Parathyroid adenoma (tissue), 2 donors: ENCODE measurements at regions not wholly inside any gene's neighbourhood (a gene's known extent, or its start where the extent isn't known, plus 50 kb on each side); places are given as distances from the start of the nearest gene placed in this dataset.

Experiments
- H2AFZ ChIP-seq: fragments of 300-600 bp; sonication (generic); one replicate; pipeline ENCODE4 v1.7.0; 2017; ENCODE audit warnings: antibody characterized with exemption, mild to moderate bottlenecking
- H3K27ac ChIP-seq: fragments of 300-600 bp; sonication (generic); one replicate; pipeline ENCODE4 v1.7.0; 2017
- H3K27me3 ChIP-seq: fragments of 300-600 bp; sonication (generic); one replicate; pipeline ENCODE4 v1.7.0; 2017; ENCODE audit warnings: low read length; ENCODE audit not compliant: control insufficient read depth, insufficient read depth
- H3K36me3 ChIP-seq: fragments of 300-600 bp; sonication (generic); one replicate; pipeline ENCODE4 v1.7.0; 2017; ENCODE audit warnings: low read length; ENCODE audit not compliant: control insufficient read depth, insufficient read depth
- H3K4me1 ChIP-seq: fragments of 300-600 bp; sonication (generic); one replicate; pipeline ENCODE4 v1.7.0; 2017; ENCODE audit warnings: control low read depth
- H3K4me2 ChIP-seq: fragments of 300-600 bp; sonication (generic); one replicate; pipeline ENCODE4 v1.7.0; 2017; ENCODE audit warnings: low read length
- H3K4me3 ChIP-seq: fragments of 300-600 bp; sonication (generic); one replicate; pipeline ENCODE4 v1.7.0; 2017; ENCODE audit warnings: low read depth, low read length
- H3K79me2 ChIP-seq: fragments of 300-600 bp; sonication (generic); one replicate; pipeline ENCODE4 v1.7.0; 2017; ENCODE audit warnings: control low read depth
- H3K9ac ChIP-seq: fragments of 300-600 bp; sonication (generic); one replicate; pipeline ENCODE4 v1.7.0; 2017; ENCODE audit warnings: mild to moderate bottlenecking
- H3K9me3 ChIP-seq: fragments of 300-600 bp; sonication (generic); one replicate; pipeline ENCODE4 v1.7.0; 2017; ENCODE audit warnings: low read length; ENCODE audit not compliant: control insufficient read depth
- CTCF ChIP-seq: fragments of 300-600 bp; sonication (generic); IDR thresholded peaks from one replicate; pipeline ENCODE4 v1.7.0; 2017; ENCODE audit warnings: antibody characterized with exemption, mild to moderate bottlenecking
- donor health status: primary hyperparathyroidism.

- no peak overlapping the region for H3K9ac ChIP-seq
- no peaks in the 10 kb centered on the region for H3K4me1 ChIP-seq
- no peak overlapping the region for H3K4me2 ChIP-seq
- H3K4me3 ChIP-seq: no peak overlapping the region
- TF ChIP-seq CTCF: no peak
- H3K36me3 ChIP-seq: no peaks in the 10 kb centered on the region
- no peak overlapping the region for H3K27ac ChIP-seq
- H2AFZ ChIP-seq: no peak overlapping the region
- H3K79me2 ChIP-seq: no peaks in the 10 kb centered on the region
- no peaks in the 10 kb centered on the region for H3K9me3 ChIP-seq
- no peaks in the 10 kb centered on the region for H3K27me3 ChIP-seq
Measured at GRCh38 chr17:71764505-71764904, 356.3 kb upstream of the SOX9 start.

GRCh38 chr17:71765437-71765836 lies 355.4 kb upstream of the SOX9 start:
- Histone ChIP-seq H3K27ac (no peak overlapping the region), H3K9ac (no peak overlapping the region), H3K79me2 (no peaks in the 10 kb centered on the region), H2AFZ (no peak overlapping the region), H3K4me1 (no peaks in the 10 kb centered on the region), H3K4me2 (no peak overlapping the region), H3K4me3 (no peak overlapping the region), H3K27me3 (no peaks in the 10 kb centered on the region), H3K9me3 (no peaks in the 10 kb centered on the region), H3K36me3 (no peaks in the 10 kb centered on the region)
- no peak for TF ChIP-seq CTCF

GRCh38 chr17:71769850-71770249 lies 351.0 kb upstream of the SOX9 start:
- no peak overlapping the region for H3K27ac ChIP-seq
- no peak overlapping the region for H3K4me2 ChIP-seq
- no peak for TF ChIP-seq CTCF
- H3K4me3 ChIP-seq: no peak overlapping the region
- no peaks in the 10 kb centered on the region for H3K79me2 ChIP-seq
- no peak overlapping the region for H2AFZ ChIP-seq
- no peaks in the 10 kb centered on the region for H3K27me3 ChIP-seq
- no peaks in the 10 kb centered on the region for H3K36me3 ChIP-seq
- H3K4me1 ChIP-seq: no peaks in the 10 kb centered on the region
- no peak overlapping the region for H3K9ac ChIP-seq
- H3K9me3 ChIP-seq: no peaks in the 10 kb centered on the region

- H3K27me3 ChIP-seq: no peaks in the 10 kb centered on the region
- H2AFZ ChIP-seq: no peak overlapping the region
- no peak overlapping the region for H3K4me2 ChIP-seq
- H3K9me3 ChIP-seq: no peaks in the 10 kb centered on the region
- no peaks in the 10 kb centered on the region for H3K36me3 ChIP-seq
- H3K79me2 ChIP-seq: no peaks in the 10 kb centered on the region
- H3K4me1 ChIP-seq: no peaks in the 10 kb centered on the region
- TF ChIP-seq CTCF: no peak
- H3K9ac ChIP-seq: no peak overlapping the region
- H3K4me3 ChIP-seq: no peak overlapping the region
- no peak overlapping the region for H3K27ac ChIP-seq
Measured at GRCh38 chr17:71777048-71777640, 343.7 kb upstream of the SOX9 start.

- H3K27me3 ChIP-seq: no peaks in the 10 kb centered on the region
- H3K4me3 ChIP-seq: no peak overlapping the region
- H3K4me1 ChIP-seq: no peaks in the 10 kb centered on the region
- H3K27ac ChIP-seq: no peak overlapping the region
- H3K36me3 ChIP-seq: no peaks in the 10 kb centered on the region
- no peak overlapping the region for H2AFZ ChIP-seq
- no peak overlapping the region for H3K9ac ChIP-seq
- TF ChIP-seq CTCF: no peak
- H3K79me2 ChIP-seq: no peaks in the 10 kb centered on the region
- H3K9me3 ChIP-seq: no peaks in the 10 kb centered on the region
- H3K4me2 ChIP-seq: no peak overlapping the region
Measured at GRCh38 chr17:71779482-71779881, 341.3 kb upstream of the SOX9 start.
